GM19468 (cell line): ENCODE measurements at regions not wholly inside any gene's neighbourhood (a gene's known extent, or its start where the extent isn't known, plus 50 kb on each side); places are given as distances from the start of the nearest gene placed in this dataset.

ENCODE experiments used
- ATAC-seq: cut with Tn5 transposase; IDR thresholded peaks from one replicate; pipeline ENCODE4 v1.9.1; 2021; ENCODE audit warnings: mild to moderate bottlenecking, moderate library complexity, moderate number of reproducible peaks; ENCODE audit not compliant: unreplicated experiment; ENCODE audit errors: extremely low read depth

- no peak for ATAC-seq
These were observed 162.4 kb downstream of the SCG2 start for GRCh38 chr2:223439786-223440185.

- no peak for ATAC-seq
These were observed 159.3 kb downstream of the SCG2 start for GRCh38 chr2:223442847-223443246.

DNA sequence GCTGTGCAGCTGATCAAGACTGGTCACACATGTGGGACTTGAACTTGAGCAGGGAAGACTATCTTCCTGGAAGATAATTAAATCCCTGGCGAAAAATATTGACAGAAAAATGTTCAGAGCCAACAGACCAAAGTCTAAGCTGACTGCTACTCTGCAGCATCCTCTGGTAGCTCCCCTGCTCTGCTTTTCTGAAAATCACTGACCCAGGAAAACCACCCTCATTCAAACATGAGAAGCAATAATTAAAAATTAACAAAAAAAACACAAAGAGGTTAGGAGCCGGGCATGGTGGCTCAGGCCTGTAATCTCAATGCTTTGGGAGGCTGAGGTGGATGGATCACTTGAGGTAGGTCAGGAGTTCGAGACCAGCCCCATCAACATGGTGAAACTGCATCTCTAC lies 151.9 kb downstream of the SCG2 start:
- no peak for ATAC-seq

GRCh38 chr2:223457301-223457700 lies 144.9 kb downstream of the SCG2 start:
- ATAC-seq: no peak

DNA sequence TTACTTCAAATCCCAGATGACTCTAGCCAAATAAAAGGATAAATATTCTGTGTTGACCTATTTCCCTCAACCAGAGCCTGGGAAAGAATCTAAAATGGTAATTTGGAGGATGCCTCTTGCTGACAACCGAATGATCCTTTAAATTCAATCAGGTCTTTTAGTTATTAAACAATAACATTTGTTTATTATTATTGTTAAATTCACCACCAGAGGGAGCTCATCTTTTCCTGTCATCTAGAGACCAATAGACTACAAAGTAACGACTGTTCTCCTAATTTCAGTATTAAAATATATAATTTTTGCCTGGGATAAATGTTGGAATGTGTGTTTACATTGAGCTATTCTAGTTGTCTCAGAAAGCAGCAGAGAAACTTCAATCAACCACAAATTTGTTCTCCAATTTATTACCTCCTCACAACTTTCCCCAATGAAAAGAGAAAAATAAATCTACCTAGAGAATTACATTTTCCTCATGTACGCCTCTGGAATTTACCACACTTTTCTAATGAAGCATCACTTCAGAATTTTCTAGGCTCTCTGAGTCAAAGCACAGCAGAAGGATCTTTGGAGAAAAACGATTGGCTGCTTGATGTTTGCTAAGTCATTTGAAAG lies 142.7 kb downstream of the SCG2 start:
- no peak for ATAC-seq

DNA sequence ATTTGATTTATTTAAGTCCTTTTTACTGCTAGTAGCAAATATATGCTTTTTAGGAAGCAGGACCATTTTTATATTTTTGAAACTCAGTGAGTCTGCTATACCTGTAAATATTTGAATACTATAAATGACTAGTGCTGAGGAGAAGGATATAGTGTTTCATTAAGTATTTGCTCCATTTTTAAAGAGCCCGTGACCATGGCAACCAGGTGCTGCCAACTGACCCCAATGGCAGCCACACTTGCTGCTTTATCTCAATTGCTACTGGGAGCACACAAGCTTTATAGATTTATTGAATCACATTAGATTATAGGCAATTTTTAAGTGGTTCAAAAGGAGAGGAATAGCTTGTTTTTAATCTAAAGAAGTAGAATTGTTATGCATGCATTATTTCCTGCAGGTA lies 142.0 kb downstream of the SCG2 start:
- no peak for ATAC-seq

DNA sequence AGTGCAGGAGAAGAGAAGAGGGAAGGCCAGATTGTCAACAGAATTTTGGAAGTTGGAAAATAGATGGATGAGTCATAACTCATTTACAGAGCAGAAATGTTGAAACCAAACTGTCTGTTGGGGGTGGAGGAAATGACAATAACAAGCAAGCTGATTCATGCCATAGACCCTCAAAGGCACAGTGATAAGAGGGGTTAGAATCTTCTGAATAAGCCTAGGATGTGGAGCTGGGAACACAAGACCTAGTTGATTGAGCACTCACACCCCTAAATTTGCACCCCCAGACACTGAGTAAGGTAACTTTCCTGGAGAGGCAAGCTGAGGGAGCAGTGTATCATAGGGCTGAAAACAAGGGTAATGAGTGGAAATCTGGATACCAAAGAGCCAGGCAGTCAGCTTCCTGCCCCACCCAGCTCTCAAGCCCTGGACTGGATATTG lies 141.4 kb downstream of the SCG2 start:
- ATAC-seq: no peak

- no peak for ATAC-seq
These were observed 138.1 kb downstream of the SCG2 start for GRCh38 chr2:223464071-223464470.

DNA sequence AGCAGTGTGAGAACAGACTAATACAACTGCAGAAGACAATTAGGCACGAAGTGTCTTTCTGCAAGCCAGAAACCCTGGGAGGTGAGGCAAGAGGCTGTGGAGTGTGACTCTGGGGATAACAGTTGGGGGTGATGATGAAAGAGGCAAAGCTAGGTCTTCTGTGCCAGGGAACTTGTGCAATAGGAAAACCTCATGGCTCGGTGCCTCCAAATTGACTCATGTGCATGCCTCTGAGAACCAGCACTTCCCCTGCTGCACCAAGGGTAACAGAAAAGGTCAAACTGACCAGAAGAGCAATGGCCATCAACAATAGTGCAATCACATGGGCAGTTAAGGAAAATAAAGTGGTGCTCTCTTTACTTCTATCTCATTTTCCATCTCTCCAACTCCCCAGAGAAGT lies 136.4 kb downstream of the SCG2 start:
- no peak for ATAC-seq

DNA sequence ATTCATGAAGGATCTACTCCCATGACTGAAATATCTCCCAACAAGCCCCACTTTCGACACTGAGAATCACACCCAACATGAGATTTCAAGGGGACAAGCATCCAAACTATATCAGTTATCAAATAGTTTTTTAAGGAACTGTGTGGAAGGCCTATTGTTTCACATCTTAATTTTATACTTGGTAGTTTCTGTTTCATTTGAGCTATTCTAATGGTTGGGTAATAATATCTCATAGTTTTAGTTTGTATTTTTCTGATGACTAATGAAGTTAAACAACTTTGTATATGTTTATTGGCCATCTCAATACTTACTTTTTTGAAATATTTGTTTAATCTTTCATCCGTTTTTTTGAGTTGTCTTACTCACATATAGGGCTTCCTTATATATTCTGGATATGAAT lies 135.0 kb downstream of the SCG2 start:
- ATAC-seq: no peak

GRCh38 chr2:223469270-223470046 lies 132.7 kb downstream of the SCG2 start:
- no peak for ATAC-seq

GRCh38 chr2:223470602-223471001 lies 131.6 kb downstream of the SCG2 start:
- ATAC-seq: no peak

DNA sequence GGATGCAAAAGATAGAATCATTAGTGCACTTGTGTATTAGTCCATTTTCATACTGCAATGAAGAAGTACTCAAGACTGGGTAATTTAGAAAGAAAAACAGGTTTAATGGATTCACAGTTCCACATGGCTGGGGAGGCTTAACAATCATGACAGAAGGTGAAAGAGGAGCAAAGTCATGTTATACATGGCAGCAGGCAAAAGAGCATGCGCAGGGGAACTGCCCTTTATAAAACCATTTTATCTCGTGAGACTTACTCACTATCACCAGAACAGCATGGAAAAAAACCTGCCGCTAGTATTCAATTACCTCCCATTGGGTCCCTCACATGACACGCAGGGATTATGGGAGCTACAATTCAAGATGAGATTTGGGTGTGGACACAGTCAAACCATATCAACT lies 129.4 kb downstream of the SCG2 start:
- no peak for ATAC-seq

DNA sequence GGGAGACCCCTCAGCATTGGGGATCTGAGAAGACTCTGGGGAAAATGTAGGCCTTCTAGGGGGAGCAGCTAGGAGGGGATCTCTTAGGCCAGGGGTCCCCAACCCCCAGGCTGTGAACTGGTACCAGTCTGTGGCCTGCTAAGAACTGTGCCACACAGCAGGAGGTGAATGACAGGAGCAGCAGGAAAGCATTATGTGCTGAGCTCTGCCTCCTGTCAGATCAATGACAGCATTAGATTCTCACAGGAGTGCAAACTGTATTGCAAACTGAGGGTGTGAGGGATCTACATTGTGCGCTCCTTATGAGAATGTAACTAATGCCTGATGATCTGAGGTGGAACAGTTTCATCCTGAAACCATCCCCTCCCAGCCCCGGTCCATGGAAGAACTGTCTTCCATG lies 127.3 kb downstream of the SCG2 start:
- ATAC-seq: no peak

DNA sequence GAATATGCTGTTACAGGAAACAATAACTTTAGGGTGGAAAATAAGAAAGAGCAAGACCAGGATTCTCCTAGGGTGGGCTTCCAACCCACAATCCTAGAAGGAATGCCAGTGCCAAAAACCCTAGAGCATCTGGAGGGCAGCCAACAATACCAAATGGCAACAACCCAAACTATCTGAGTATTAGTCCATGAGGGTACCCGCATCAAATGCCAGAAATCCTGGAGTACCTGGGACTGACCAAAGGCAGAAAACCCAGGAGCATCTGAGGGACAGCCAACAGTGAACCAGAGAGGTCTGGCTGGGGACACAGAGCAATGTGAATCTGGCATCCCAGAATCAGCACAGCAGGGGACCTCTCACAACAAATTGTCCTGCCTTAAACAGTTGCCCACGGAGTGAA lies 126.3 kb downstream of the SCG2 start:
- no peak for ATAC-seq

- ATAC-seq: no peak
These were observed 124.8 kb downstream of the SCG2 start for GRCh38 chr2:223477318-223477717.

DNA sequence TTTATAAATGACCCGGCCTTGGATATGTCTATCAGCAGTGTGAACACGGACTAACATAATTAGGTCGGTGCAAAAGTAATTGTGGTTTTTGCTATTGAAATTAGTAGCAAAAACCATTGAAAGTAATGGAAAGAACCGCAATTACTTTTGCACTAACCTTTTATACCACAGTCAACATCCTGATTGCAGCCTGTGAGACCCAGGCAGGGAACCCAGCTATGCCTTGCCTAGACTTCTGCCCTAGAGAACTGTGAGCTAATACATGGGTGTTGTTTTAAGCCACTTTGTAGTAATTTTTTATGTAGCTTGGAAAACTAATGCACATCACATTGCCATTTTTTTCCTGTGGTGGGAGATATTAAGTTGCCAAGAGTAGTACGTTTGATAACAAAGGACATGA lies 120.7 kb downstream of the SCG2 start:
- no peak for ATAC-seq

GRCh38 chr2:223486751-223487150 lies 115.4 kb downstream of the SCG2 start:
- no peak for ATAC-seq

DNA sequence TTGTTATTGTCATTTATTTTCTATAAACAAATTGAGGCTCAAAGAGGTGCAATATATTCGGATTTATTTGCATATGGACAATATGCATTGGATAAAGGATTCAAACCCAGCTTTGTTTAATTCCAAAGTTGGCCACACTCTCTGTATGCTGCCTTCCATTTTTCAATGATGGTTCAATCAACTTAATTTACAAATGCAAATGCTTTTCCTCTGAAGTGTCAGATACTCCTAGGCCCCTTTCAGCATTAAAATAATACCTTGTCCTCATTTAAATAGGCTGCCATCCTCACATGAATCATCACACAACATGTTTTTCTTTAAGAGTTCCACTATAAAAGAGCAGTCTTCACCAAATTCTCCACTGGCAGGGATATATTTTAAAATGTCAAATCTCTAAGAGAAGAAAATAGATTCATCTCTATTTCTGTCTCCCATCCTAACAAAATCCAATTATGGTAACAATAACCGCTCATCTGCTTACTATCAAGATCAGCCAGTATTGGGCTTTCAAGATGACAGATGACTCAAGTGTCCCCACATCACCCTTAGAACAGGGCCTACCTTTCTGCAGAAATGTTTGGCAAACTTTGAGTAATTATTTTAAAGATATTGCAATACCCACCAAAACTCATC lies 114.8 kb downstream of the SCG2 start:
- no peak for ATAC-seq

DNA sequence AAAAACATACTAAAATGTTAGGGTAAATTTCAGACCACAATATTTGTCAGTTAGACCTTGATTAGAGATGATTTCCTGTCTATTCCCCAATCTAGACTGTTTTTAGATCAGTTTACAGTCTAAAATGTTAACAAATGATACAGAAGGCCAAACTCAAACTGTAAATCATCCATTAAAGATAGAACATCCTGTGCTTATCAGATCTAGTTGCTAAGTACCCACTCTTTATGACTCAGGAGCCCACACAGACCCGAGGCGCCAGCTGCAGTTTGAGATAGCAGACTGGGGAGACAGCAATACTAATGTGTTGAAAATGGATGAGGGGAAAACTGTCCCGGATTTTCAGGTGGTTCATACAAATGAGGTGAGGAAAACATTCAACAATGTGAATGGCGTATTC lies 113.3 kb downstream of the SCG2 start:
- ATAC-seq: no peak

GRCh38 chr2:223494496-223494895 lies 107.7 kb downstream of the SCG2 start:
- ATAC-seq: peak; percentile 32

GRCh38 chr2:223494942-223495341 lies 107.2 kb downstream of the SCG2 start:
- no peak for ATAC-seq
